Activated T-helper 2 cell treated with anti-CD3 and anti-CD28 coated beads, Interferon-gamma antibody, Interleukin-2, Interleukin-4, amounts not matched to agents 10 μg/mL and 5 μg/mL and 100 μg/mL, durations not matched to agents 14 hours and 24 hours and 36 hours (primary cell): ENCODE measurements at regions not wholly inside any gene's neighbourhood (a gene's known extent, or its start where the extent isn't known, plus 50 kb on each side); places are given as distances from the start of the nearest gene placed in this dataset.

ENCODE experiments used
- DNase-seq: peaks from one replicate; pipeline ENCODE4 v3.0.0; 2021; ENCODE audit warnings: low spot score
- H3K27ac Mint-ChIP-seq: one replicate; pipeline ENCODE4 v1.8.0; 2021; ENCODE audit warnings: mixed read lengths
- H3K27me3 Mint-ChIP-seq: one replicate; pipeline ENCODE4 v1.8.0; 2021; ENCODE audit warnings: low read depth, mixed read lengths
- H3K36me3 Mint-ChIP-seq: one replicate; pipeline ENCODE4 v1.8.0; 2021; ENCODE audit warnings: low read depth, mixed read lengths
- H3K4me1 Mint-ChIP-seq: one replicate; pipeline ENCODE4 v1.8.0; 2021; ENCODE audit warnings: low read depth, mixed read lengths
- H3K4me3 Mint-ChIP-seq: one replicate; pipeline ENCODE4 v1.8.0; 2021; ENCODE audit warnings: low read depth, mild to moderate bottlenecking, moderate library complexity, mixed read lengths
- H3K9me3 Mint-ChIP-seq: one replicate; pipeline ENCODE4 v1.8.0; 2021; ENCODE audit warnings: mixed read lengths
- intact Hi-C: fragments of 100-400 bp; cut with micrococcal nuclease; formaldehyde crosslinking; loops from one replicate; pipeline ENCODE4 v1.15.1; 2023

DNA sequence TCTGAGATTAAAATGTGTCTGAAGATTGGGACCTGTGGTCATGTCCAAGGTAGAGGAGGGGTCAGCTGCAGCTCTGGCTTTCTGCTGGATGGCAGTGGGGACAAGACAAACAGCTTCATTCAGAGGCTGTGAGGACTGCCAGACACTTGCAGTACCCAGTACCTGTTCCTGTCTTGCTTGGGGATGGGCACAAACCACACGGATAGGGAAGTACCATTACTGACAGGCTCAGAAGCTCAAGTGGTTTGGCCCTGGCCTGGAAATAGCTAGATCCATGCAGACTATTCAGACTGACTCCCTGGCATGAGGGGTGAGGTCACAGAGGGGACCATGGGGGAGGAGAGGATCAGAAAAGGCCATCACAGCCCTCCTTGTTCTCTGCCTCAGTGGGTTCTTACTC is 56.0 kb upstream of the COMTD1 start:
- peaks cover 32% of the 10 kb centered on the region for H3K27me3 Mint-ChIP-seq
- intact Hi-C loops = no loop called here
- no peaks in the 10 kb centered on the region for H3K4me1 Mint-ChIP-seq
- DNase-seq = no peak
- no peak overlapping the region for H3K27ac Mint-ChIP-seq
- H3K4me3 Mint-ChIP-seq = no peak overlapping the region
- no peaks in the 10 kb centered on the region for H3K36me3 Mint-ChIP-seq
- no peaks in the 10 kb centered on the region for H3K9me3 Mint-ChIP-seq

GRCh38 chr10:75288140-75288711 is 52.5 kb upstream of the COMTD1 start:
- no peaks in the 10 kb centered on the region for H3K36me3 Mint-ChIP-seq
- intact Hi-C loops = no loop called here
- H3K27ac Mint-ChIP-seq = no peak overlapping the region
- no peak for DNase-seq
- H3K4me1 Mint-ChIP-seq = no peaks in the 10 kb centered on the region
- H3K9me3 Mint-ChIP-seq = no peaks in the 10 kb centered on the region
- no peak overlapping the region for H3K4me3 Mint-ChIP-seq
- H3K27me3 Mint-ChIP-seq = peaks cover 26% of the 10 kb centered on the region

DNA sequence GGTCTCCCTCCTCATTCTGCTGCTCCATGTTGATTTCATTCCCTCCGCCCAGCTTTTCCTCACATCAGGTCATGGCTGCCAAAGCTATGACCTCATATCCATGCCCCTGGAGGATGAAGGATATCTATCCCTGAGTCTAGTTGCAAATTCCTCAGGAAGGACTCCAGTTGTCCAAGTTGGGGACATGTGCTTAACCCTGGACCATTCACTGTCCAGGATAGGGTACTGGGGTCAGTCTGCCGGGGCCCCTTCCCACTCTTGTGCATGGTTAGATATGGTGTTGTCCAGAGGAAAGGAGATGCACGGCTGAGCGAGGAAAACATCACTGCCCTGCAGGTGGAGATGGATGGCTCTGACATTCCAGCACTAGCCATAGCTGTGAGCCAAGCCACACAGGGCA is 51.9 kb upstream of the COMTD1 start:
- no peaks in the 10 kb centered on the region for H3K9me3 Mint-ChIP-seq
- no peak overlapping the region for H3K27ac Mint-ChIP-seq
- H3K36me3 Mint-ChIP-seq = no peaks in the 10 kb centered on the region
- H3K4me3 Mint-ChIP-seq = no peak overlapping the region
- no peak for DNase-seq
- H3K27me3 Mint-ChIP-seq = peaks cover 25% of the 10 kb centered on the region
- H3K4me1 Mint-ChIP-seq = no peaks in the 10 kb centered on the region
- intact Hi-C loops = no loop called here

- H3K27ac Mint-ChIP-seq = no peak overlapping the region
- intact Hi-C loops = no loop called here
- no peaks in the 10 kb centered on the region for H3K9me3 Mint-ChIP-seq
- no peaks in the 10 kb centered on the region for H3K36me3 Mint-ChIP-seq
- no peaks in the 10 kb centered on the region for H3K4me1 Mint-ChIP-seq
- DNase-seq = no peak
- no peak overlapping the region for H3K4me3 Mint-ChIP-seq
- H3K27me3 Mint-ChIP-seq = peaks cover 24% of the 10 kb centered on the region
These were observed 51.1 kb upstream of the COMTD1 start for GRCh38 chr10:75286901-75287300.
